ENCODE measurements at regions not wholly inside any gene's neighbourhood (a gene's known extent, or its start where the extent isn't known, plus 50 kb on each side); places are given as distances from the start of the nearest gene placed in this dataset.
"Not testable (repeated sequence)": the region's sequence is repeated elsewhere in the genome, so short reads cannot be mapped to it uniquely, and the experiment has no call there.

DNA sequence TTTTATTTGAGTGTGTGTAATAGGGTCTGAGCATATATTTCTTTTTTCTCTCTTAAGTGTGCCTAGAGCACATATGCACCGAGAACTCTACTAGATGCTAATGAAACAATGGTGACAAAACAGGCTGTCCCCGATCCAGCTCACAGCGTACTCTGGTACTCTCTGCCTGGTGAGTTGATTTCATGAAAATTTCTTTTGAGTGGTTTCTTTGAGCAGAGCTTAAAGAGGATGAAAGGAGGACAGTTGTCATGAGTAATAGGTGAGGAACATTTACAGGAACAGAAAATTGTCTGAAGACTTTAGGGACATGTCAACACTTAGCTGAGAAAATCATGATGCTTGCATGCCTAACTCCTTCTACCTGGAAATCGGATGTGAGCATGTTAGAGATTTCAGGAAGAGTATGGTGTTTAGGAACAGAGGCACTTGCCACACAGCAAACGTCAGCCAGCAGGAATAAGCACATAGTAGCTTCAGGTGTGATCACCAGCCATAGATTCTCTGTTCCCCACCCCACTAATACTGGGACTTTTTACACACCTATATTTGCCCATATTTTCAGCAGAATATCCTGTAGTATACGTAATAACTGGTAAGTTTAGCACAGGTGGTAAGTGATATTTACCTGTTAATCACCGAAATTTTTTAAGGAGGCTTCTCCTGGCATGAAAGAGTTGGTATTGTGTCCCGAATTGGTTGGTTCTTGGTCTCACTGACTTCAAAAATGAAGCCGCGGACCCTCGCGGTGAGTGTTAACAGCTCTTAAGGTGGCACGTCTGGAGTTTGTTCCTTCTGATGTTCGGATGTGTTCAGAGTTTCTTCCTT, 111.1 kb downstream of the ZNF330 start:
- no peak for DNase-seq
- no peak overlapping the region for H3K27ac Mint-ChIP-seq
- H3K36me3 Mint-ChIP-seq, result no peaks in the 10 kb centered on the region
- CTCF ChIA-PET, result interaction anchor here (0.6 kb wide), 1 partner anchor 18 kb away, joined by 4 read pairs; no protein-coding TSS in a partner anchor
- H3K27me3 Mint-ChIP-seq, result peaks cover 68% of the 10 kb centered on the region
- H3K9me3 Mint-ChIP-seq (ENCODE audit: low read depth), result no peaks in the 10 kb centered on the region
- no peak overlapping the region for H3K4me3 Mint-ChIP-seq
- no peak for ATAC-seq
- peaks cover 1% of the 10 kb centered on the region for H3K4me1 Mint-ChIP-seq

DNA sequence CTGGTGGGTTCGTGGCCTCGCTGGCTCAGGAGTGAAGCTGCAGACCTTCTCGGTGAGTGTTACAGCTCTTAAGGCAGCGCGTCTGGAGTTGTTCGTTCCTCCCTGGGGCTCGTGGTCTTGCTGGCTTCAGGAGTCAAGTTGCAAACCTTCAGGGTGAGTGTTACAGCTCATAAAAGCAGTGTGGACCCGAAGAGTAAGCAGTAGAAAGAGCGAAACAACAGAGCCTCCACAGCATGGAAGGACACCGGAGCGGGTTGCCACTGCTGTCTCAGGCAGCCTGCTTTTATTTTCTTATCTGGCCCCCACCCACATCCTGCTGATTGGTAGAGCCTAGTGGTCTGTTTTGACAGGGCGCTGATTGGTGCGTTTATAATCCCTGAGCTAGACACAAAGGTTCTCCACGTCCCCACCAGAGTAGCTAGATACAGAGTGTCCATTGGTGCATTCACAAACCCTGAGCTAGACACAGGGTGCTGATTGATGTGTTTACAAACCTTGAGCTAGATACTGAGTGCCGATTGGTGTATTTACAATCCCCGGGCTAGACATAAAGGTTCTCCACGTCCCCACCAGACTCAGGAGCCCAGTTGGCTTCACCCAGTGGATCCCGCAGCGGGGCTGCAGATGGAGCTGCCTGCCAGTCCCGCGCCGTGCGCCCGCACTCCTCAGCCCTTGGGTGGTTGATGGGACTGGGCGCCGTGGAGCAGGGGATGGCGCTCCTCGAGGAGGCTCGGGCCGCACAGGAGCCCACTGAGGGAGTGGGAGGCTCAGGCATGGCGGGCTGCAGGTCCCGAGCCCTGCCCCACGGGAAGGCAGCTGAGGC, 111.9 kb downstream of the ZNF330 start:
- H3K4me1 Mint-ChIP-seq; H3K9me3 Mint-ChIP-seq (ENCODE audit: low read depth); H3K36me3 Mint-ChIP-seq; ATAC-seq; DNase-seq; CTCF ChIA-PET; H3K27ac Mint-ChIP-seq: not testable (repeated sequence)
- Mint-ChIP-seq H3K27me3 (peaks cover 64% of the 10 kb centered on the region), H3K4me3 (peak overlapping the region; percentile 33)

DNA sequence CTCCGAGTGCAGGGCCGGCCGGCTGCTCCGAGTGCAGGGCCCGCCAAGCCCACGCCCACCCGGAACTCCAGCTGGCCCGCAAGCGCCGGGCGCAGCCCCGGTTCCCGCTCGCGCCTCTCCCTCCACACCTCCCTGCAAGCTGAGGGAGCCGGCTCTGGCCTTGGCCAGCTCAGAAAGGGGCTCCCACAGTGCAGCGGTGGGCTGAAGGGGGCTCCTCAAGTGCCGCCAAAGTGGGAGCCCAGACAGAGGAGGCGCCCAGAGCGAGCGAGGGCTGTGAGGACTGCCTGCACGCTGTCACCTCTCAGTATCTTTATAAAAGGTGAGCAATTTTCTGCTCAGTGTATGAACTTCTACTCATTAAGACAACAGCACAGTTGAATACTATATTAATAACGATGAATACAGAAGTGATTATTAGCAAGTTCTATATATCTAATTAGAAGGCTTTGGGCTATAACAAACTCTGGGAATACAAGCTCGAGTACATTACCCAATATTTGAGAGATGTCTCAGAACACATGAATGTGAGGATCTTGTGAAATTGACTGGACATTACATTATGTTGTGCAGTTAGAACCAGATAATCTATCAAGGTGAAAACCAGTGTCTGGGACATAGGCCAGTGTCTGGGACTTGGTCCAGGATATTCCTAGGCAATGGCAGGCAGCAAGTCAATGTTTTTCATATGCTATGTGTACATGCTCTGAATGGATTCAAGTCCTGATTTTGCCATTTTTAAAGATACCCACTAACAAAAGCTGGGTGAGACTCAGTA, 112.9 kb downstream of the ZNF330 start:
- H3K4me3 Mint-ChIP-seq; ATAC-seq; CTCF ChIA-PET; H3K36me3 Mint-ChIP-seq; DNase-seq; H3K4me1 Mint-ChIP-seq; H3K27ac Mint-ChIP-seq; H3K9me3 Mint-ChIP-seq (ENCODE audit: low read depth): not testable (repeated sequence)
- peaks cover 60% of the 10 kb centered on the region for H3K27me3 Mint-ChIP-seq

DNA sequence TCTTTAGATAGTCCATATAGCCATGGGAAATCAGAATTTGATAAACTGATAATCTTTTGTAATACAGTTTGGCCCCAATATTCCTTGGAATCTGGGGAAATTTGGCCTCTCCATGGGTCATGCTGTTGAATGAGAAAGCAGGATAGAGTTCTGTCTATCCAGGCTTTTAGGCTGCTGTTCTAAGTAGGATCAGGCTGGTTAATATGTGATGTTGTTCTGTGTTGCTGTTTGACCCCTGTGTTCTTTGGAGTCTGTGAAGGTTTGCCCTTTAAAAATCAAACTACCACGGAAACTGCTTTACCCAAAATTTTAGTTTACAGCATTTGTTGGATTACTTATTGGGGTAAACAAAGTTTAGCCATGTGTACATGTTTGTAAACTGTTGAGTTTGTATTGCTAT, 114.5 kb downstream of the ZNF330 start:
- no peak for ATAC-seq
- CTCF ChIA-PET, result no interaction called here
- H3K27ac Mint-ChIP-seq, result no peak overlapping the region
- no peak overlapping the region for H3K4me3 Mint-ChIP-seq
- H3K9me3 Mint-ChIP-seq (ENCODE audit: low read depth), result no peaks in the 10 kb centered on the region
- no peaks in the 10 kb centered on the region for H3K36me3 Mint-ChIP-seq
- peaks cover 53% of the 10 kb centered on the region for H3K27me3 Mint-ChIP-seq
- DNase-seq, result no peak
- H3K4me1 Mint-ChIP-seq, result peaks cover 1% of the 10 kb centered on the region

DNA sequence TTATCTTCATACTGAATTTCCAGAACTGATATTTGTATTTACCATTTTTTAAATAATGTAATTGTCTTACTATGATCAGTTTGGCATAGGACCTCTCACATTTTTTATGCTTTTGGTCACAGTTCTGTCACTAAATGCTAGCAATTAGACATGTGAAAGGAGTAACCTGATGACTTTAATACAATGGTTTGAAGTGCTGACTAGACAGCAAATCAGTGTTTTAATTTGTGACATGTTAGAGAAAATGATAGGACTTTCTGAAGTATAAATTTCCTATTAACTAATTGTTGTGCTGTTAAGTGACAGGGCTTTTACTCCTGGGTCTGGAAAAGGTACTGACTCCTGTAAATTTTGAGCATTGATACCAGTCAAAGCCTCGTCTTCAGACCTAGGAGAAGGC, 117.5 kb downstream of the ZNF330 start:
- H3K4me3 Mint-ChIP-seq, result no peak overlapping the region
- CTCF ChIA-PET, result no interaction called here
- no peaks in the 10 kb centered on the region for H3K36me3 Mint-ChIP-seq
- H3K27ac Mint-ChIP-seq, result no peak overlapping the region
- H3K9me3 Mint-ChIP-seq (ENCODE audit: low read depth), result no peaks in the 10 kb centered on the region
- ATAC-seq (no peak), DNase-seq (no peak)
- H3K27me3 Mint-ChIP-seq, result peaks cover 44% of the 10 kb centered on the region
- no peaks in the 10 kb centered on the region for H3K4me1 Mint-ChIP-seq

DNA sequence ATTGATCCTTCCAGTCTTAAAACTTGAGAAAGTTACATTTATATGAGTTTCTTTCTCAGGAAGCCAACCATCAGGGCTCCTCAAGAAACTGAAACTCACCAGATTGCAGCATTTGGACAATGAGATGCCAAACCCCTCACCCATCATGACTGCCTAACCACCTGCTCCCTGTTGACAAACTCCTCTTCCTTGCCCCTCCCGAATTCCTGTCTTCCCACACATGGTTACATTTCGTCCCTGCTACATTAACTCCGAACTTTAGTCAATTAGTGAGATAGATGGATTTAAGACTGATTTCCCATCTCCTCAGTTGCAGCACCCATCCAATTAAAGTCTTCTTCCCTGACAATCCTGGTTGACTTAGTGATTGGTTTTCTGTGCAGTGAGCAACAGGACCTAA, 118.7 kb downstream of the ZNF330 start:
- H3K9me3 Mint-ChIP-seq (ENCODE audit: low read depth), result no peaks in the 10 kb centered on the region
- ATAC-seq (no peak), DNase-seq (no peak)
- H3K27ac Mint-ChIP-seq, result no peak overlapping the region
- H3K36me3 Mint-ChIP-seq, result no peaks in the 10 kb centered on the region
- CTCF ChIA-PET, result no interaction called here
- H3K4me1 Mint-ChIP-seq, result no peaks in the 10 kb centered on the region
- no peak overlapping the region for H3K4me3 Mint-ChIP-seq
- H3K27me3 Mint-ChIP-seq, result peaks cover 40% of the 10 kb centered on the region

DNA sequence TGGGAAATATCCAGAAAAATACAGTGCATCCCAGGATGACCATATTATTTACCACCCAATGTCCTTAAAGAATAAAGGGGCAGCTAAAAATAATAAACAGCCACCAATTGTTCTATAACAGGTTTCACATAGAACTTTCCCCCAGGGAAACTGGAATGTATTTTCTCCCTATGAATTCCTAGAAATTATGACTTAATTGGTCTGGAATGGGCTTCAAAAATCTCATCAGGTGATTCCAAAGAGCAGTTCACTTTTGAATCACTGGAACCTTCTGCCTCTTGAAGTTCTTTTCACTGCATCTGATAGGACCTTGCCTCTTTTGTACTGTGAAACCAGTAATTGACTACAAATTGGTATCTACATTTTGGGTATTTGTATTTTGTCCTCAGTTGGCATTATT, 119.3 kb downstream of the ZNF330 start:
- Mint-ChIP-seq H3K4me3 (no peak overlapping the region), H3K36me3 (no peaks in the 10 kb centered on the region), H3K4me1 (no peaks in the 10 kb centered on the region), H3K9me3 (ENCODE audit: low read depth) (no peaks in the 10 kb centered on the region), H3K27ac (no peak overlapping the region), H3K27me3 (peaks cover 35% of the 10 kb centered on the region)
- no peak for DNase-seq
- ATAC-seq, result no peak
- CTCF ChIA-PET, result no interaction called here

DNA sequence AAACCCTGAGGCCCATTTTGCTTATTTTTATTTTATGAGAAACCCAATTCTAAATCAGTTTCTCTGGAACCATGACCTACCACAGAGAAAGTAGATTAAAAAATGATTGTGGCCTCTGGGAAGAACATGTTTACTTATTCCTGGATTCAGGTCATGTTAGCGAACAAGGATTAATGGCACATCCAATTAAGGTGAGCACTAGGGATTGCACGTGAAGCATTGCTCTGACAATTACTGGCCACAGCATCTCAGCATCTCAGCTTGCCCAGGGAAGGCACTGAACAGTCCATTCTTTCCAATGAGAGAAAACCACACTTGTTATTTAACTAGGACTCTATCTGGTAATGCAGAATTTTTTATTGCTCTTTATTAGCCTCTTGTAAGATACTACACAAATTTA, 119.8 kb downstream of the ZNF330 start:
- Mint-ChIP-seq H3K4me1 (no peaks in the 10 kb centered on the region), H3K4me3 (no peak overlapping the region), H3K27me3 (peaks cover 31% of the 10 kb centered on the region), H3K9me3 (ENCODE audit: low read depth) (no peaks in the 10 kb centered on the region), H3K36me3 (no peaks in the 10 kb centered on the region), H3K27ac (no peak overlapping the region)
- DNase-seq, result no peak
- CTCF ChIA-PET, result no interaction called here
- ATAC-seq, result no peak

DNA sequence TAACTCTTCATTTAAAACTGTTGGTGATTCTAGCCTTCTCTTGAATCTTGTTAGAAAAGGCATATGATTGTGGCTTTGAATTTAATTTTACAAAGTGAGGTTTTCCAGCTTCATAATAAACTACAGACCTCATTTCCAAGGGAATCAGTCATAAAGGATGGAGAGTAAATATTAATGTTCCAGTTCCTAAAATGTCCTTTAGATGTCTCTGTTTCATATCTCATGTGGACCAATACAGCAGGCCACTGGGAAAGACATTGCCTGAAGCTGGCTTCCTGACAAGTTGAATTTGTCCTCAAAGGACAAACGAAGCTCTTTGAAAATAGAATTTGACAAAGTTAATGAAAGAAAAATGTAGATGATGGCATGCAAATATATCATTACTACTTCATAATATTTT, 125.4 kb downstream of the ZNF330 start:
- CTCF ChIA-PET, result no interaction called here
- no peaks in the 10 kb centered on the region for H3K4me1 Mint-ChIP-seq
- no peak overlapping the region for H3K4me3 Mint-ChIP-seq
- no peaks in the 10 kb centered on the region for H3K36me3 Mint-ChIP-seq
- DNase-seq (no peak), ATAC-seq (no peak)
- H3K9me3 Mint-ChIP-seq (ENCODE audit: low read depth), result no peaks in the 10 kb centered on the region
- H3K27ac Mint-ChIP-seq, result no peak overlapping the region
- peaks cover 14% of the 10 kb centered on the region for H3K27me3 Mint-ChIP-seq

DNA sequence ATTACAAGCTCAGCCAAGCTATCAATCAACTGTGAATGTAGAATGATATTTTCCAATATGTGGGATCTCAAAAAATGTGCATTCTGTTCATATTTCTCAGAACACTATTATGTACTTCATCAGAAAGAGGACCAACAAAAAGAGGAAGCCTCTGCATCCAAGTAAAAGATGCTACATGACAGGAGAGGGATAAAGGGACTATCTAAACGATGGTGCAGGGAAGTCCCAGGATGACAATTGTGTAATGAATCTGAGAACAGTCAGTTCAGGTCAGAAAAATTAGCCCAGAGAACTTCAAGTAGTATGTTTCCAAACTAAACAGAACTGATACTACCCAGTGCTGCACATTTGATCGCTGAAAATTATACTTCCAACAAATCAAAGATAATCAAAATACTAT, 127.0 kb downstream of the ZNF330 start:
- no peak for DNase-seq
- CTCF ChIA-PET, result no interaction called here
- peaks cover 7% of the 10 kb centered on the region for H3K27me3 Mint-ChIP-seq
- no peaks in the 10 kb centered on the region for H3K9me3 Mint-ChIP-seq (ENCODE audit: low read depth)
- H3K36me3 Mint-ChIP-seq, result no peaks in the 10 kb centered on the region
- peaks cover 1% of the 10 kb centered on the region for H3K4me1 Mint-ChIP-seq
- no peak overlapping the region for H3K27ac Mint-ChIP-seq
- ATAC-seq, result no peak
- no peak overlapping the region for H3K4me3 Mint-ChIP-seq

DNA sequence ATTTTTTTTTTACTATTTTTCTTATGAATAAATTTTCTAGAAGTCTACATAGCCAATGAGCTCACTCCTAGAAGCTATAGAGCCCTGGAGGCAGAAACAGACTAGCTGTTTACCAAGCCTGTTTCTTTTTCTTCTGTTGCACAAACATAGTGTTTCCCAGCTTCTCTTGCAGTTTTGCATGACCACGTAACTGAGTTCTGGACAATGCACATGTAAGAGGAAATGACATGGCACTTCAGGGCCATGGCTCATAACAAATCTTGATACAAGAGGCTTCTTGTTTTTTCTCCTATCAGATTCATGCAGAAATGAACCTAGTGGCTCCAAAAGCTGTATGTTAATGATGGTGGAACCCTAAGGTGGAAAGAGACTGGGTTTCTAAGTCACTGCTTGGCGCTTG, 127.4 kb downstream of the ZNF330 start:
- CTCF ChIA-PET, result interaction anchor here (0.5 kb wide), 1 partner anchor 362 kb away, joined by 3 read pairs; no protein-coding TSS in a partner anchor
- no peak for DNase-seq
- ATAC-seq, result no peak
- Mint-ChIP-seq H3K4me1 (peaks cover 2% of the 10 kb centered on the region), H3K27me3 (peaks cover 7% of the 10 kb centered on the region), H3K27ac (no peak overlapping the region), H3K9me3 (ENCODE audit: low read depth) (no peaks in the 10 kb centered on the region), H3K4me3 (no peak overlapping the region), H3K36me3 (no peaks in the 10 kb centered on the region)

DNA sequence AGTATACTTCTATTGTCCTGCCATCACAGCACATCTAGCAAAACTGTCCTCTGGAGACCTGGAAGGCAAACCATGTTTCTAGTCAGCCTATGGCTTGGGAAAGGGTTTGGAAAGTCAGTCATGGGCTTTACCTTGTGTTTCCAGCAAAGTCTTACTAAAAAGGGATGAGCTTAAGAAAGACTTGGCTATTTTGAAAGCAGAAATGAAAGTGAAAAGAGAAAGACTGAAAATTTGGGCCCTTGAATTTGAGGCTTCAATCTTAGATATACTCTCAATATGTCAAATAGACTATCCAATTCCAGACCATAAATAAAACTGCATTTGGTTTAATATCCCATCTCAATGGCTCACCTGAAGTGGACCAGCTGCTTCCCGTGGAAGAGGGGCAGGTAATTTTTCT, 127.9 kb downstream of the ZNF330 start:
- H3K9me3 Mint-ChIP-seq (ENCODE audit: low read depth), result no peaks in the 10 kb centered on the region
- peaks cover 2% of the 10 kb centered on the region for H3K4me1 Mint-ChIP-seq
- H3K27me3 Mint-ChIP-seq, result peaks cover 4% of the 10 kb centered on the region
- ATAC-seq, result no peak
- no peak for DNase-seq
- CTCF ChIA-PET, result interaction anchor here (0.5 kb wide), 1 partner anchor 361 kb away, joined by 3 read pairs; no protein-coding TSS in a partner anchor
- H3K36me3 Mint-ChIP-seq, result no peaks in the 10 kb centered on the region
- H3K4me3 Mint-ChIP-seq, result no peak overlapping the region
- H3K27ac Mint-ChIP-seq, result no peak overlapping the region

DNA sequence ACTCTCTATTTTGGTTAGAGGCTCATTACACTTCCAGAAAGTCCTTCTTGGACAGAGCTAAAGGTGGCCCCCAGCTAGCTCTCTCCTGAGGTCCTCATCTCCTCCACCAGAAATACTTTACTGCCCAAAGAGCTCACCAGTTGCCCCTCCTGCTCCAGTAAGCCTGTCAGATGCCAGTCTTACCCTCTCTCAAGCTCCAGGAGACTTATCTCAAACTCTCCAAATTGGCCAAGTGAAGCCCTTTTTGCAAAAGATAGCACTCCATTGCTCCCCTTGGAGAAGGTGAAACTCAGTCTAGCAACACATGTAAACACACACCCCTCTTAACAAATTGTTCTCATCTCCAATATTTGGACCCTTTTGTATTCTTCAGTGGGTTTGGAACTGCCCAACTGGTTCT, 128.5 kb downstream of the ZNF330 start:
- Mint-ChIP-seq H3K9me3 (ENCODE audit: low read depth) (no peaks in the 10 kb centered on the region), H3K36me3 (no peaks in the 10 kb centered on the region), H3K4me3 (no peak overlapping the region), H3K4me1 (peaks cover 2% of the 10 kb centered on the region), H3K27me3 (no peaks in the 10 kb centered on the region), H3K27ac (no peak overlapping the region)
- ATAC-seq, result no peak
- CTCF ChIA-PET, result interaction anchor here (1.0 kb wide), 1 partner anchor 18 kb away, joined by 4 read pairs; no protein-coding TSS in a partner anchor
- DNase-seq, result no peak

All from activated CD8-positive, alpha-beta memory T cell treated with anti-CD3 and anti-CD28 coated beads, Interleukin-2, amount 10 ng/mL, durations not matched to agents 7 days and 5 days (primary cell).